ENCODE measurements at regions not wholly inside any gene's neighbourhood (a gene's known extent, or its start where the extent isn't known, plus 50 kb on each side); places are given as distances from the start of the nearest gene placed in this dataset.

DNA sequence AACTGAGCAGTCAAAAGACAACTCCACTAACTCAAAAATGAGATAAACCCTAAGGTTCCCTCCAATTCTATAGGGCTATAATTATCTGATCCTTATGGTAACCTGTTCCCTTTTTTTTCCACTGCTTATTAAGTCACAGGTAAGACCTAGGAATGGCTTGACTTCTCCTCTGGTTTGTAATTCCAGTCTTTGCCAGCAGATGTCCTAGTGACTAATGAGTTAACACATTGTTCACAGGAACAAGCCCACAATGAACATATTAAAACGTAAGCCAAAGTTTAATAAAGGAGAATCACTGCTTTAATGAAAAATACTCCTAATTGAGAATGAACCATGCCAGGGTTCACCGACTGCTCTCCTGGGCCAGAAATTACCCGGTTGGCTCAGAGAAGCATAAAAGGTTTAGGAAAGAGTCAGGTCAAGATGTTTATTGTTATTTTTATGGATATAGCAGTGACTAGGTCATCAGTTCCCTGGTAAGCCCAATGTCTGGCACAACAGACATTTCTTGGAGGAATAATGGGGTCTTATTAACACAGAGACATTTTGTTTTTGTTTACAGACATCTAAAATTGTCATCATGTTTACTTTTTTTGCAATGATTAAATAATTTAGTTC is 120.1 kb downstream of the ELAPOR2 start:
- intact Hi-C loops (cut with micrococcal nuclease) = loop anchor here (1.0 to 10.0 kb wide), 6 partner anchors 54 to 935 kb away; partner anchors contain the start of genes DBF4, ELAPOR2 and SLC25A40
- Mint-ChIP-seq H3K4me1 (ENCODE audit: low read depth) (no peaks in the 10 kb centered on the region), H3K36me3 (ENCODE audit: low read depth) (no peaks in the 10 kb centered on the region), H3K9me3 (no peaks in the 10 kb centered on the region), H3K27ac (no peak overlapping the region), H3K27me3 (ENCODE audit: low read depth) (no peaks in the 10 kb centered on the region), H3K4me3 (no peak overlapping the region)
- peak; percentile 62 for DNase-seq
- CTCF ChIA-PET = no interaction called here

GRCh38 chr7:86937363-86937878 is 122.0 kb downstream of the ELAPOR2 start:
- CTCF ChIA-PET = interaction anchor here (1.6 to 1.7 kb wide), 2 partner anchors 211 to 299 kb away, joined by 7 to 9 read pairs; no protein-coding TSS in a partner anchor
- intact Hi-C loops (cut with micrococcal nuclease) = loop anchor here (10.0 kb wide), 1 partner anchor 937 kb away; the partner anchor contains the start of genes DBF4 and SLC25A40
- DNase-seq = no peak
- Mint-ChIP-seq H3K9me3 (no peaks in the 10 kb centered on the region), H3K4me3 (no peak overlapping the region), H3K27me3 (ENCODE audit: low read depth) (no peaks in the 10 kb centered on the region), H3K27ac (no peak overlapping the region), H3K36me3 (ENCODE audit: low read depth) (no peaks in the 10 kb centered on the region), H3K4me1 (ENCODE audit: low read depth) (no peaks in the 10 kb centered on the region)

DNA sequence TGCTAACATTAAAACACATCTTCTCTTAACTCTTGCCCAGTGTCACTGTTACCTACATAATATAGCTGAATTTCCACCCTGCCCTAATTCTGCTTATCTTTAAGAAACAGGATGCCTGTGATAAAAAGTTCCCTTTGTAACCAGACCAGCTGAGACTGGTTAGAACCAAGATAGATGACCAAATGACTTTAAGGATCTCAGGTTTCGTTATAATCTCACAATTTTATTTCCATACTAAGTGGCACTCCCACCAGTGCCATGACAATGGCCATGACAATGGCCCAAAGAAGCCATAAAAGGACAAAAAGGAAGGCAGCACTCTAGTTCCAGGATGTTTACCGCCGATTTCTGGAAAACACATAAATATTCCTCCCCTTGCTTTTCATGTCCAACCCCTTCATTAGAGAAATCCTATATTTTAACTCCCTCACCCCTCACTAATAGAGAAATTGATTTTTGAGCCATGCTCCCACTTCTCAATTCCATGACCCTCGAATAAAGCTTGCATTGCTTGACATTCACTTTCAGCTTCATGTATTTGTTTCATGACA is 126.1 kb downstream of the ELAPOR2 start:
- Mint-ChIP-seq H3K9me3 (no peaks in the 10 kb centered on the region), H3K4me3 (no peak overlapping the region), H3K27me3 (ENCODE audit: low read depth) (no peaks in the 10 kb centered on the region), H3K36me3 (ENCODE audit: low read depth) (no peaks in the 10 kb centered on the region), H3K27ac (no peak overlapping the region), H3K4me1 (ENCODE audit: low read depth) (peaks cover 22% of the 10 kb centered on the region)
- intact Hi-C loops (cut with micrococcal nuclease) = loop anchor here (10.0 kb wide), 1 partner anchor 941 kb away; the partner anchor contains the start of genes DBF4 and SLC25A40
- CTCF ChIA-PET = interaction anchor here (0.7 to 1.5 kb wide), 2 partner anchors 303 to 486 kb away, joined by 3 to 4 read pairs; no protein-coding TSS in a partner anchor
- DNase-seq = no peak

- CTCF ChIA-PET = interaction anchor here (1.7 kb wide), 1 partner anchor 304 kb away, joined by 5 read pairs; no protein-coding TSS in a partner anchor
- intact Hi-C loops (cut with micrococcal nuclease) = loop anchor here (10.0 kb wide), 1 partner anchor 943 kb away; the partner anchor contains the start of genes DBF4 and SLC25A40
- peaks cover 22% of the 10 kb centered on the region for H3K4me1 Mint-ChIP-seq (ENCODE audit: low read depth)
- no peak overlapping the region for H3K27ac Mint-ChIP-seq
- no peaks in the 10 kb centered on the region for H3K9me3 Mint-ChIP-seq
- H3K4me3 Mint-ChIP-seq = no peak overlapping the region
- H3K36me3 Mint-ChIP-seq (ENCODE audit: low read depth) = no peaks in the 10 kb centered on the region
- H3K27me3 Mint-ChIP-seq (ENCODE audit: low read depth) = no peaks in the 10 kb centered on the region
- peak; percentile 15 for DNase-seq
Measured at GRCh38 chr7:86932038-86932512, 127.4 kb downstream of the ELAPOR2 start.

DNA sequence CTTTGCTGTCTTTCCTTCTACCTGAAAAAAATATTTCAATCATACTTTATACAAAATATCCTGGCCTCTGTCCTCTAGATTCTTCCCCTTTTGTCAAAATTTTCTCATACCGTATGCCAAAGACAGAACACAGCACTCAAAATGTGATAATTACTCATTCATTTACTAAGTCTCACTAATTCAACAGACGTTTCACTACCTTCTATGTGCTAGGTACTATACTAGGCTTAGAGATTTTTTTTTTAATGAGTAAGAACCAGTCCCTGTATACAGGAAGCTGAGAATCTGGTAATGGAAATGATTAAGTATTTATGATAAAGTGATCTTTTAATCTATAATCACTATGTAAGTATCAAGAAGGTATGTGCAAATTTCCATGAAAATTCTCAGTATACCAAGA is 128.0 kb downstream of the ELAPOR2 start:
- intact Hi-C loops (cut with micrococcal nuclease) = loop anchor here (1.0 to 10.0 kb wide), 4 partner anchors 48 to 943 kb away; partner anchors contain the start of genes DBF4, ELAPOR2 and SLC25A40
- Mint-ChIP-seq H3K36me3 (ENCODE audit: low read depth) (no peaks in the 10 kb centered on the region), H3K4me3 (no peak overlapping the region), H3K4me1 (ENCODE audit: low read depth) (peaks cover 22% of the 10 kb centered on the region), H3K27me3 (ENCODE audit: low read depth) (peaks cover 2% of the 10 kb centered on the region), H3K9me3 (no peaks in the 10 kb centered on the region), H3K27ac (peak overlapping the region; percentile 20)
- DNase-seq = no peak
- CTCF ChIA-PET = interaction anchor here (1.7 kb wide), 1 partner anchor 305 kb away, joined by 5 read pairs; no protein-coding TSS in a partner anchor

DNA sequence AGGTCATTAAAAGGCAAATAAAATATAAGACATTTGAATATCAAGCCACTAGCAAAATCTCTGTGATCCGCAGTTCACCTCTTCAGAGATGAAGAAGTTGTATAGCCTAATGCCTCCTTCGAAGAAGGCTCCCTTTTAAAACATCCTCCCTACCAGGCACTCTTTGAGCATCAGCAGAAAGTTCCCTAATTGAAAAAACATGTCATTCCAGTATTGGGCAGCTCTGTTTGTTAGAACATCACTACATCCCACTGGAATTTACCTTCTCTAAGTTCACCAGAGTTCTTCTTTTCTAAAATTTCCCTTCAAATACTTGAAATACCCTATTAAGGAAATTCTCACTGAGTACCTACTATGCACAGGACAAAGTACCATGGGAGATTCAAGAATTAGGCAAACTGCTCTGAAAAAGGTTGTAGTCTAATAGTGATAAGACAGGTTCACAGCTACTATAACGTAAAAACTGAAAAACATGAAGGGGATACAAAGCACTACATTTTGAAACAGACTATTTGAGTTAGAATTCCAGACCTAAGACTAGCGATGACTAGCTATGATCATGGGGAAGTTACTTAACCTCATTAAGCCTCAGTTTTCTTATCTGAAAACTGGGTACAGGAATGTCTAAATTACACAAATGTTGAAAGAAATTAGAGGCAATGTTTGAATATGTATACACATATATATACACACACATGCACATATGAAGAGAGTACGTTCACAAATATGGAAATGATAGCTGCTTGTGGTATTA is 128.7 kb downstream of the ELAPOR2 start:
- DNase-seq = no peak
- H3K4me1 Mint-ChIP-seq (ENCODE audit: low read depth) = peaks cover 22% of the 10 kb centered on the region
- H3K27ac Mint-ChIP-seq = no peak overlapping the region
- intact Hi-C loops (cut with micrococcal nuclease) = loop anchor here (1.0 to 10.0 kb wide), 4 partner anchors 49 to 944 kb away; partner anchors contain the start of genes DBF4, ELAPOR2 and SLC25A40
- H3K4me3 Mint-ChIP-seq = no peak overlapping the region
- peaks cover 2% of the 10 kb centered on the region for H3K27me3 Mint-ChIP-seq (ENCODE audit: low read depth)
- no peaks in the 10 kb centered on the region for H3K9me3 Mint-ChIP-seq
- CTCF ChIA-PET = interaction anchor here (0.8 to 1.7 kb wide), 3 partner anchors 20 to 306 kb away, joined by 3 to 5 read pairs (median 4); no protein-coding TSS in a partner anchor
- no peaks in the 10 kb centered on the region for H3K36me3 Mint-ChIP-seq (ENCODE audit: low read depth)

DNA sequence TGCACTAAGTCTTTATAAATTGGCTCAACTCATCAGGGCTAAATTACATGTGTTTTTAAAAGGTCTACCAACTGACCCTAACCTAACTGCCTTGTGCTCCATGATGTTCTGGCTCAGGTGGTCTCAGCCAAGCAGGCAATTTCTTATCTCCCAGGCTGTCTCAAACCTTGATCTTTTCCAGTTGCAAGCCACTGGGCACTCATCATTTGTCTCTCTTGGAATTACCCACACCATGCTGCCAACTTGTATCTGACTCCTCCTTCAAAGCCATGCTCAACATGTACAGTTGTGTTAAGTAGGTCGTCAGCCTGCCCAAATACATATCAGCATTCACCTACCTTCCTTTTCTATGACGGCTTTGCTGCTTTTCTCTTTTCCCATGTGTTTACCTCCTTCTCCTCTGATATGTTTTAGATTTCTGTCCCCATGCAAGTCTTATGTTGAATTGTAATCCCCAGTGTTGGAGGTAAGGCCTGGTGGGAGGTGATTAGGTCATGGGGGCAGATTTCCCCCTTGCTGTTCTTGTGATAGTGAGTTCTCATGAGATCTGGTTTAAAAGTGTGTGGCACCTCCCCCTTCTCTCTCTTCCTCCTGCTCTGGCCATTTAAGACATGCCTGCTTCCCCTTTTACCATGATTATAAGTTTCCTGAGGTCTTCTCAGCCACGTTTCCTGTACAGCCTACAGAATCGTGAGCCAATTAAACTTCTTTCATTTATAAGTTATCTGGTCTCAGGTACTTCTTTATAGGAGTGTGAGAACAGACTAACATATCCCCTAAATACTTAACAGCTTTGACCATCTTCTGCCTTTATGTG is 130.0 kb downstream of the ELAPOR2 start:
- intact Hi-C loops (cut with micrococcal nuclease) = loop anchor here (2.0 to 10.0 kb wide), 3 partner anchors 129 to 945 kb away; partner anchors contain the start of genes CROT, DBF4, ELAPOR2 and SLC25A40
- Mint-ChIP-seq H3K4me3 (no peak overlapping the region), H3K27ac (peak overlapping the region; percentile 2), H3K9me3 (no peaks in the 10 kb centered on the region), H3K36me3 (ENCODE audit: low read depth) (no peaks in the 10 kb centered on the region), H3K27me3 (ENCODE audit: low read depth) (peaks cover 2% of the 10 kb centered on the region), H3K4me1 (ENCODE audit: low read depth) (peaks cover 22% of the 10 kb centered on the region)
- no peak for DNase-seq
- CTCF ChIA-PET = interaction anchor here (0.5 to 1.1 kb wide), 4 partner anchors 19 to 307 kb away, joined by 3 to 4 read pairs (median 4); no protein-coding TSS in a partner anchor

DNA sequence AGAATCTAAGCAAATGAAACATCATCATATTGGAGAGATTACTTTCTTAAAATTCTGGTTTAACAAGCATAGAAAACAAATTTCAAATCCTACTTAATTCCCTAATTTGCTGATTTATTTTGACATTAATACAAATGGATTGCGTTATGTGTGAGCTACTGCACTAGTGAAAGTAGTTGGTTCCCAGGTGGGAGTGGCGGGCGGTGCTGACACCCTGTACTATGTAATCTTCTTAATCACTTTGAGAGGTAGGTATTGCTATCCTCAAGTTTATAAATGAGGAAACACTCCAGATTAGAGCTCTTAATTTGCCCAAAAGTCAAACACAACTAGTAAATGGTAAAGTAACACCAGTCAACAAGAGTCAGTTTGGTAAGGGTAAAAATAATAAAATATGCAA is 131.1 kb downstream of the ELAPOR2 start:
- no peaks in the 10 kb centered on the region for H3K36me3 Mint-ChIP-seq (ENCODE audit: low read depth)
- H3K9me3 Mint-ChIP-seq = no peaks in the 10 kb centered on the region
- intact Hi-C loops (cut with micrococcal nuclease) = loop anchor here (5.0 kb wide), 1 partner anchor 419 kb away; the partner anchor contains the start of gene CROT
- H3K27ac Mint-ChIP-seq = no peak overlapping the region
- no peak for DNase-seq
- H3K27me3 Mint-ChIP-seq (ENCODE audit: low read depth) = peaks cover 2% of the 10 kb centered on the region
- H3K4me1 Mint-ChIP-seq (ENCODE audit: low read depth) = peaks cover 22% of the 10 kb centered on the region
- CTCF ChIA-PET = interaction anchor here (1.1 to 3.8 kb wide), 5 partner anchors 8 to 487 kb away, joined by 4 to 48 read pairs (median 7); no protein-coding TSS in a partner anchor
- no peak overlapping the region for H3K4me3 Mint-ChIP-seq

- Mint-ChIP-seq H3K4me3 (no peak overlapping the region), H3K36me3 (ENCODE audit: low read depth) (no peaks in the 10 kb centered on the region), H3K4me1 (ENCODE audit: low read depth) (peaks cover 16% of the 10 kb centered on the region), H3K9me3 (no peaks in the 10 kb centered on the region), H3K27me3 (ENCODE audit: low read depth) (peaks cover 2% of the 10 kb centered on the region), H3K27ac (no peak overlapping the region)
- intact Hi-C loops (cut with micrococcal nuclease) = loop anchor here (1.0 to 5.0 kb wide), 4 partner anchors 222 to 490 kb away; partner anchors contain the start of gene CROT
- DNase-seq = peak; percentile 43
- CTCF ChIA-PET = interaction anchor here (0.6 to 3.8 kb wide), 17 partner anchors 9 to 489 kb away, joined by 3 to 48 read pairs (median 4); no protein-coding TSS in a partner anchor
Measured at GRCh38 chr7:86926732-86927131, 132.7 kb downstream of the ELAPOR2 start.

DNA sequence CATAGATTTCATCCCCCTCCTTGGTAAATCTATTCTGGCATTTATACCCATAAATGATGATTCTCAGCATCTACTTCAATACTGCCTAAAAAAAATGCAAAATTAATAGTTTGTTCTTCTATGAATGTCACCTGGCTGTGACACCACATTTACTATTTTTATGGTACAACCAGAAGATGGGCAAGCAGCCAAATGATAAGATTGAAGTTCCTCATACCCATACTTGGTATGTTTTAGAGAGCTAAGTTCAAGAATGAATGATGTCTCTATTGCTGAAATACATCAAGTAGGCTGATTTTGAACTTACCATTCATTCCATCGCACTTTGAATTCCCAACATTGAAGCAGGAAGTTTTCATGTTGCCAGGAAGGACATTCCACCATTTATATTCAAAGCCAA is 134.2 kb downstream of the ELAPOR2 start:
- no peak for DNase-seq
- Mint-ChIP-seq H3K9me3 (no peaks in the 10 kb centered on the region), H3K4me1 (ENCODE audit: low read depth) (peaks cover 5% of the 10 kb centered on the region), H3K36me3 (ENCODE audit: low read depth) (no peaks in the 10 kb centered on the region), H3K27me3 (ENCODE audit: low read depth) (peaks cover 2% of the 10 kb centered on the region), H3K27ac (no peak overlapping the region), H3K4me3 (no peak overlapping the region)
- CTCF ChIA-PET = interaction anchor here (0.9 to 3.8 kb wide), 5 partner anchors 10 to 490 kb away, joined by 3 to 48 read pairs (median 4); no protein-coding TSS in a partner anchor
- intact Hi-C loops (cut with micrococcal nuclease) = loop anchor here (5.0 kb wide), 1 partner anchor 422 kb away; the partner anchor contains the start of gene CROT

DNA sequence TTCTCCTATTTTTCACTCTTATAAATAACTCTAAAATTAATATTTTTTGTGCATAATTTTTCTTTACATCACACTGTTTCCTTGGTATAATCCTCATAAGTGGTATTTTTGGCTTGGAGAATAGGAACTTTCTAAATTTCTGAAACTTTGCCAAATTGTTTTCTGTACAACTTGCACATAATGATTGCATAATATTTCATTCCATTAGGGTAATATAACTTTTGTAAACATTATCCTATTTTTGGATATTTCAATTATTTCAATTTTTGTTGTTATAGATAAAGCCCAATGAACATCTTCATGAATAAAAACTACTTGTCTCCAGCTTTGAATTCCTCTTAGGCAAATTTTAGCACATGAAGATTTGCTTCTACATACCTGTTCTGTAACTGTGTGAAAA is 135.9 kb downstream of the ELAPOR2 start:
- H3K9me3 Mint-ChIP-seq = no peaks in the 10 kb centered on the region
- CTCF ChIA-PET = interaction anchor here (0.7 to 1.2 kb wide), 4 partner anchors 229 to 492 kb away, joined by 3 to 4 read pairs (median 4); partner anchors contain the start of gene DMTF1
- no peaks in the 10 kb centered on the region for H3K4me1 Mint-ChIP-seq (ENCODE audit: low read depth)
- no peak overlapping the region for H3K4me3 Mint-ChIP-seq
- no peak for DNase-seq
- H3K27ac Mint-ChIP-seq = no peak overlapping the region
- peaks cover 2% of the 10 kb centered on the region for H3K27me3 Mint-ChIP-seq (ENCODE audit: low read depth)
- H3K36me3 Mint-ChIP-seq (ENCODE audit: low read depth) = no peaks in the 10 kb centered on the region
- intact Hi-C loops (cut with micrococcal nuclease) = no loop called here

All from activated naive CD4-positive, alpha-beta T cell treated with anti-CD3 and anti-CD28 coated beads for 36 hours (primary cell).